RWPE2 (cell line): ENCODE measurements at regions not wholly inside any gene's neighbourhood (a gene's known extent, or its start where the extent isn't known, plus 50 kb on each side); places are given as distances from the start of the nearest gene placed in this dataset.

ENCODE experiments used
- ATAC-seq: fragments of 200-7000 bp; cut with Tn5 transposase; 3 replicates; pipeline ENCODE4 v1.9.1; 2021; ENCODE audit warnings: low read depth
- DNase-seq: peaks from one replicate; pipeline ENCODE4 v3.0.0-alpha.2; 2020; ENCODE audit warnings: low spot score
- H3K27ac ChIP-seq: fragments of 450-650 bp; 2 replicates; pipeline ENCODE4 v1.5.1; 2017; ENCODE audit warnings: mild to moderate bottlenecking; ENCODE audit not compliant: poor library complexity, severe bottlenecking
- H3K27me3 ChIP-seq: fragments of 250-450 bp; sonication (Bioruptor Pico); 2 replicates; pipeline ENCODE4 v1.5.1; 2021; ENCODE audit warnings: mild to moderate bottlenecking, moderate library complexity; ENCODE audit not compliant: insufficient read depth, poor library complexity, severe bottlenecking
- H3K36me3 ChIP-seq: fragments of 250-450 bp; sonication (Bioruptor Pico); 2 replicates; pipeline ENCODE4 v1.5.1; 2020; ENCODE audit warnings: low read depth, mild to moderate bottlenecking, moderate library complexity
- H3K4me1 ChIP-seq: fragments of 250-450 bp; sonication (Bioruptor Pico); 2 replicates; pipeline ENCODE4 v1.5.1; 2021; ENCODE audit warnings: mild to moderate bottlenecking, moderate library complexity; ENCODE audit not compliant: insufficient read depth, poor library complexity, severe bottlenecking
- H3K4me3 ChIP-seq: fragments of 250-450 bp; sonication (Bioruptor Pico); 2 replicates; pipeline ENCODE4 v1.5.1; 2021; ENCODE audit warnings: mild to moderate bottlenecking, moderate library complexity; ENCODE audit not compliant: severe bottlenecking
- H3K9me3 ChIP-seq: fragments of 250-450 bp; sonication (Bioruptor Pico); 2 replicates; pipeline ENCODE4 v1.5.1; 2021; ENCODE audit warnings: mild to moderate bottlenecking, moderate library complexity; ENCODE audit not compliant: severe bottlenecking
- TF ChIP-seq, protein P1 (sequence below): fragments of 450-650 bp; IDR thresholded peaks from one replicate; pipeline ENCODE4 v1.5.1; 2017; ENCODE audit warnings: mild to moderate bottlenecking, moderate library complexity; ENCODE audit not compliant: poor library complexity, severe bottlenecking

DNA sequence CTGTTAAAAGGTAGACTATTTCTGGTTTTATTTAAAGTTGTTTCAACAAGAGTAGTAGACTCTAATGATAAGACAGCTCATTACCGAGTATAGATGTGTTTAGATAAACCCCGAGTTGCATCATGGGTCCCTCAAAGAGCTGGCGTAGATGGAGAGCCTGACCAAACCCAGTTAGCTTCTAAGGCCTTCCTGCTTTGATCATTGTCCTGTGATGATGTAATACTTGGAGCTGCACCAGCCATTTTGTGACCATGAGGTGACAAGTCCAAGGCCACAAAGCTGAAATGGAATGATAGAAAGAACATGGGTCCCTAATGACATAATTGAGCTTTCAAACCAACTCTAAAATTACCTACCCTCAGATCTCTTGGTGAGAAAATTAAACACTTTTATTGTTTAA, 66.6 kb upstream of the TAB3 start:
- Histone ChIP-seq H3K4me1 (no peaks in the 10 kb centered on the region), H3K36me3 (no peaks in the 10 kb centered on the region), H3K9me3 (no peaks in the 10 kb centered on the region), H3K4me3 (no peak overlapping the region), H3K27me3 (no peaks in the 10 kb centered on the region), H3K27ac (no peak overlapping the region)
- ATAC-seq, result no peak
- no peak for DNase-seq
- TF ChIP-seq, protein P1, sequence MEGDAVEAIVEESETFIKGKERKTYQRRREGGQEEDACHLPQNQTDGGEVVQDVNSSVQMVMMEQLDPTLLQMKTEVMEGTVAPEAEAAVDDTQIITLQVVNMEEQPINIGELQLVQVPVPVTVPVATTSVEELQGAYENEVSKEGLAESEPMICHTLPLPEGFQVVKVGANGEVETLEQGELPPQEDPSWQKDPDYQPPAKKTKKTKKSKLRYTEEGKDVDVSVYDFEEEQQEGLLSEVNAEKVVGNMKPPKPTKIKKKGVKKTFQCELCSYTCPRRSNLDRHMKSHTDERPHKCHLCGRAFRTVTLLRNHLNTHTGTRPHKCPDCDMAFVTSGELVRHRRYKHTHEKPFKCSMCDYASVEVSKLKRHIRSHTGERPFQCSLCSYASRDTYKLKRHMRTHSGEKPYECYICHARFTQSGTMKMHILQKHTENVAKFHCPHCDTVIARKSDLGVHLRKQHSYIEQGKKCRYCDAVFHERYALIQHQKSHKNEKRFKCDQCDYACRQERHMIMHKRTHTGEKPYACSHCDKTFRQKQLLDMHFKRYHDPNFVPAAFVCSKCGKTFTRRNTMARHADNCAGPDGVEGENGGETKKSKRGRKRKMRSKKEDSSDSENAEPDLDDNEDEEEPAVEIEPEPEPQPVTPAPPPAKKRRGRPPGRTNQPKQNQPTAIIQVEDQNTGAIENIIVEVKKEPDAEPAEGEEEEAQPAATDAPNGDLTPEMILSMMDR, result no peak

DNA sequence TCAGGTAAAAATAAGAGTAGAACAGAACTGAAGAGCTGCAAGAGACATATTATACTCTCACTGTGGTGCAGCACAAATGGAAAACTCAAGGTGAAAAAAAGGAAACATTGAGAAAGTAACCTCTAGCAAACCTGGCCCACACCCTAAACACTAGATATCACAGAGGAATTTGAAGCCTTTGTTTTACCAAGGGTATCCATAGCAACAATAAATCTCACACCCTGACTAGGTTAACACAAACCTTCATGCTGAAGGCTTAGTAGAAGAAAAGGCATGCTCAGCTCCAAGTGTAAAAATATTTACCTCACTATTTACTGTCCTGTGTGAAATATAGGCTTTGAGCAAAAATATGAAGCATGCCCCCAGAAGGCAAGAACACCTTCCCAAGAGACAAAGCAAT, 61.9 kb upstream of the TAB3 start:
- ATAC-seq (no peak), DNase-seq (no peak)
- H3K27me3 ChIP-seq, result no peaks in the 10 kb centered on the region
- H3K9me3 ChIP-seq, result no peaks in the 10 kb centered on the region
- no peak overlapping the region for H3K27ac ChIP-seq
- no peaks in the 10 kb centered on the region for H3K36me3 ChIP-seq
- no peak overlapping the region for H3K4me3 ChIP-seq
- no peaks in the 10 kb centered on the region for H3K4me1 ChIP-seq
- TF ChIP-seq, protein P1, result no peak

DNA sequence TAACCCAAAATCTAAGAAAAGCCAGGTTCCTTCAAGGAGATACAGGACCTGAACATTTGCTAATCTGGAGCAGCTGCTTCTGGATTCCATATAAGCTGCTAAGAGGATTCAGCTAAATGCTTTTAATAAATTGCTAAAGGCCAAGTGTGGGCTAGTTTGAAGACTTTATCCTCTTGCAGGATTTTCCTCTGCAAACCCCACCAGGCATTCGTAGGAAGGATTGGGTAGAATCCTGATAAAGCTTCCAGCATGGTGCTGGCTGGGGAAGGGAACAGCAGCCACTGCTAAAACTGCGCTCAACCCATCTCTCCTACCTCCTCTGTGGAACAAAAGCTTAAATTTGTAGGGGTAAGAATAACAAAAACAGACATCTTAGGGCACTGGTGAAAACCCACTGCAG, 61.3 kb upstream of the TAB3 start:
- Histone ChIP-seq H3K36me3 (no peaks in the 10 kb centered on the region), H3K4me3 (no peak overlapping the region), H3K27ac (no peak overlapping the region), H3K27me3 (no peaks in the 10 kb centered on the region), H3K9me3 (no peaks in the 10 kb centered on the region), H3K4me1 (no peaks in the 10 kb centered on the region)
- no peak for DNase-seq
- ATAC-seq, result no peak
- TF ChIP-seq, protein P1, result no peak

DNA sequence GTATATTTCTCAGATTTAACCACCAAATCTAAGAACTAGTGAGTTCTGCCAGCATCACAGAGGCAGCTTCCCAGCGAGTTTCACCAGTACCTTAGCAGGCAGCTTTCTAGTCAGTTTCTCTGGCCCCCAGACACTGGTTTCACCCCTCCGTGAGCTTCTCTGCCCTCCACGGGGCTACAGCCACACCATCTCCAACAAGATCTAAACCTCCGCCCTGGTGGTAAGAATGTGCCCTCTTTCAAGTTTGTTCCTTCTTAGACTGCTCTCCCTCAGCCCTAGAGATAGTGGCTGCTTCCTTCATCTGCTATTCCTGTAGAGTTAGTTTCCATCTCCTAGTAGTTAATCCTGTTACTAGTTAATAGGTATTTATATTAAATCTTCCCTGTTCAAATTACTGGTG, 60.5 kb upstream of the TAB3 start:
- Histone ChIP-seq H3K4me3 (no peak overlapping the region), H3K9me3 (no peaks in the 10 kb centered on the region), H3K27ac (no peak overlapping the region), H3K27me3 (no peaks in the 10 kb centered on the region), H3K36me3 (no peaks in the 10 kb centered on the region), H3K4me1 (no peaks in the 10 kb centered on the region)
- no peak for DNase-seq
- ATAC-seq, result no peak
- TF ChIP-seq, protein P1, result no peak

DNA sequence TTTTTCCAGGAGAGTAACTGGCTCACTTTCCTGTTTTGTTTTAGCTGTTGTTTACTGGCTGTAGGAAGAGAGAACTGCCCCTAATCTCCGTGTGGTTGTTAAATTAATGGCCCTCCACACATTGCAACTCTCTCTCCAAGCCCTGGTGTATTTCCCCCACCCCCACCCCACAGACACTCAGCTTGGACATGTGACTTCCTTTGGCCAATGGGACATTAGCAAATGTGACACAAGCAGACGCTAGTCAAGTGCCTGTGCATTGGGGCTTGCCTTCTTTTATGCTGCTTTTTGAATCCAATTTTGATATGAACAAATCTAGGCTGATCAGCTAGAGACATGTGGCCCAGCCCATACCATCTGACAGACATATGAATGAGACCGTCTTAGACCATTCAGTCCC, 59.6 kb upstream of the TAB3 start:
- ATAC-seq (no peak), DNase-seq (no peak)
- Histone ChIP-seq H3K27ac (no peak overlapping the region), H3K36me3 (no peaks in the 10 kb centered on the region), H3K4me1 (no peaks in the 10 kb centered on the region), H3K27me3 (no peaks in the 10 kb centered on the region), H3K4me3 (no peak overlapping the region), H3K9me3 (no peaks in the 10 kb centered on the region)
- TF ChIP-seq, protein P1, result no peak
